ENCODE measurements at regions not wholly inside any gene's neighbourhood (a gene's known extent, or its start where the extent isn't known, plus 50 kb on each side); places are given as distances from the start of the nearest gene placed in this dataset.
A peak's percentile ranks its signal among the peaks of the same experiment; 100 is the strongest.

DNA sequence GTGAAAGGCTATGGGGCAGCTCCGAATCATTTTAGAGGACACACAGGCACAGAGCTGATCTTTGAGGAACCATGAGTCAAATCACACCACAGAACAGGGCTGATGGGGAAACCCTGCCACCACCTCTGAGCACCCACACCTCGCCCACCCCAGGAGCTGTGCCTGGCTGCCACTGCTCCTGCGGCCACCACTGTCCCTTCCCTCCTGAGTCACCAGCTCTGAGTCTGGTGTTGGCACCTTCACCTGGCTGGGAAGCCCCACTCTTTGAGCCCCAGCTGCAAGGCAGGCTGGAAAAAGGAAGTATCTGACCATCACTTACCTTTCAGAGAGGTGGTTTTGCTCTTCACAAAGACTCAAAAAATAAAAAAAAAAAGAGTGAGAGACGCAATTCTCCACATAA, 63.6 kb upstream of the MEF2A start:
- TF ChIP-seq, protein P1, sequence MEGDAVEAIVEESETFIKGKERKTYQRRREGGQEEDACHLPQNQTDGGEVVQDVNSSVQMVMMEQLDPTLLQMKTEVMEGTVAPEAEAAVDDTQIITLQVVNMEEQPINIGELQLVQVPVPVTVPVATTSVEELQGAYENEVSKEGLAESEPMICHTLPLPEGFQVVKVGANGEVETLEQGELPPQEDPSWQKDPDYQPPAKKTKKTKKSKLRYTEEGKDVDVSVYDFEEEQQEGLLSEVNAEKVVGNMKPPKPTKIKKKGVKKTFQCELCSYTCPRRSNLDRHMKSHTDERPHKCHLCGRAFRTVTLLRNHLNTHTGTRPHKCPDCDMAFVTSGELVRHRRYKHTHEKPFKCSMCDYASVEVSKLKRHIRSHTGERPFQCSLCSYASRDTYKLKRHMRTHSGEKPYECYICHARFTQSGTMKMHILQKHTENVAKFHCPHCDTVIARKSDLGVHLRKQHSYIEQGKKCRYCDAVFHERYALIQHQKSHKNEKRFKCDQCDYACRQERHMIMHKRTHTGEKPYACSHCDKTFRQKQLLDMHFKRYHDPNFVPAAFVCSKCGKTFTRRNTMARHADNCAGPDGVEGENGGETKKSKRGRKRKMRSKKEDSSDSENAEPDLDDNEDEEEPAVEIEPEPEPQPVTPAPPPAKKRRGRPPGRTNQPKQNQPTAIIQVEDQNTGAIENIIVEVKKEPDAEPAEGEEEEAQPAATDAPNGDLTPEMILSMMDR (IDR thresholded peaks at IDR 0.05; ENCODE audit: low read length, missing control alignments): no peak
- no peak overlapping the region for H3K4me3 ChIP-seq (replicated peaks; ENCODE audit: low read depth, low read length)
- DNase-seq (ENCODE audit: low read depth): no peak

DNA sequence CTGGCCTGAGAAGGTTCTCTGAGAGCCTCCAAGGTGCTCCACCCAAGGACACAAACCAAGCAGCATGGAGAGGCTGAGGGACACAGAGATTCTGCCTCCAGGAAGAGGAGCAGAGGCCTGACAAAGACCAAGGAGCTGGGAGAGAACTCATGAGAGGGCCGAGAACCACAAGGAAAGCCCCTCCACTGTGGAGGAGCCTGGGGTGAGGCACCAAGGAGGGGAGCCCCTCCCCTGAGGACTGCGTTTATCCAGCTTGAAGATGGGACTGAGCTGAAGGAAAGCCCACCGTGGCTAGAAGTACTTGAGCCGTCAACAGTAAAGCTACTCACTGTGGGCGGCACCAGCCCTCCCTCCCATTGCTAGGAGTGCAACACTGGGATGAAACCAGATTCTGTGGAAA, 63.1 kb upstream of the MEF2A start:
- DNase-seq (ENCODE audit: low read depth): no peak
- no peak overlapping the region for H3K4me3 ChIP-seq (replicated peaks; ENCODE audit: low read depth, low read length)
- TF ChIP-seq, protein P1 (IDR thresholded peaks at IDR 0.05; ENCODE audit: low read length, missing control alignments): no peak

DNA sequence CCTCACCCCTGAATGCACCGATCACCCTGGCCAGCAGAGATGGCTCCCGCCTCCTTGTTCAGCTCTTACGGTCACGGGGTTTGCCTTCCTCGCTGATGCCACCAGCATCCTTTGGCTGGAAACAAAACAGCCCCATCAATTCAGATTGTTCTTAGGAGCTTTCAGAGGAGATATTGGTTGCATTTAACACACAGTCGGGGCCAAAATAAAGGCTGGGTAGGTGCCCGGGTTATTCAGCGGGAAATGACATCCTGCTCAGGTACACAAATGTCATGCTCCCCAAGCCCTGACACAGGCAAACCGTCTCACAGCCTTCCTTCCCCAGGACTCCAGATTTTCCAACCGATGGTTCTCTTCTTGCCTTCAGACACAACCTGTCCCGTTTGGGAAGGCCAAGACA, 62.4 kb upstream of the MEF2A start:
- H3K4me3 ChIP-seq (replicated peaks; ENCODE audit: low read depth, low read length): no peak overlapping the region
- TF ChIP-seq, protein P1 (IDR thresholded peaks at IDR 0.05; ENCODE audit: low read length, missing control alignments): no peak
- no peak for DNase-seq (ENCODE audit: low read depth)

DNA sequence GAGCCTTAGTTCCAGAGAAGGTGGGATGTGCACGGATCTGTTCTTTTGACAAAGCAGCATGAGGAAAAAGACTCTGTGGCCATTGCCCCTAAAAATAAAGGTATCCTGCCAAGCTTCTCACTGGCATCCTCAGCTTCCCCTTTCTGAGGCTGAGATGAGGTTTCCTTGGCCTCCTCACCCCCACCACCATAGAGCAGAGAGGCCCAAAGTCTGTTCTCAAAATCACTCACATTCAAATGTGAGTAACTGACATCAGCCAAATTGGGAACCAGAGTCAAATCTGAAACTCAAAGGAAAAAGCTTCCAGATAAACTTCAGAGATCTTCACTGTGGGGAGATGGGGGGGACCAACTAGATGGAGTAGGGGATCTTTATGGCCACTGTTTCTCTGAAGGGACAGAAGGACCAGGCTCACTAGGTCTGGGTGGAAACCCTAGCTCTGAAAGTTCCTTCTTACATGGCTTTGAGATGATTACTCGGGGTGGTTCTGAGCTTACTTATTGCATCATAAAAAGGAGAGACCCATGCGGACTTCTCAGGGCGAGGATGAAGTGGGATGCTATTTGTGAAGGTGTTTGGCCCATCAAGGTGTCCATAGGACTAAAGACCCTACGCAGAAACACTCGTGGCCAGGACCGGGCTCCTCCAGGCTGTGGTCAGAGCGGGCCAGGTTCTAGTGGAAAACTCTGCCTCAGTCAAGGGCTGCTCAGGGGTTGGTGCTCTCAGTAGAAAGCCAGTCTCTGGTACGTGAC, 61.5 kb upstream of the MEF2A start:
- TF ChIP-seq, protein P1 (IDR thresholded peaks at IDR 0.05; ENCODE audit: low read length, missing control alignments): no peak
- no peak for DNase-seq (ENCODE audit: low read depth)
- no peak overlapping the region for H3K4me3 ChIP-seq (replicated peaks; ENCODE audit: low read depth, low read length)

DNA sequence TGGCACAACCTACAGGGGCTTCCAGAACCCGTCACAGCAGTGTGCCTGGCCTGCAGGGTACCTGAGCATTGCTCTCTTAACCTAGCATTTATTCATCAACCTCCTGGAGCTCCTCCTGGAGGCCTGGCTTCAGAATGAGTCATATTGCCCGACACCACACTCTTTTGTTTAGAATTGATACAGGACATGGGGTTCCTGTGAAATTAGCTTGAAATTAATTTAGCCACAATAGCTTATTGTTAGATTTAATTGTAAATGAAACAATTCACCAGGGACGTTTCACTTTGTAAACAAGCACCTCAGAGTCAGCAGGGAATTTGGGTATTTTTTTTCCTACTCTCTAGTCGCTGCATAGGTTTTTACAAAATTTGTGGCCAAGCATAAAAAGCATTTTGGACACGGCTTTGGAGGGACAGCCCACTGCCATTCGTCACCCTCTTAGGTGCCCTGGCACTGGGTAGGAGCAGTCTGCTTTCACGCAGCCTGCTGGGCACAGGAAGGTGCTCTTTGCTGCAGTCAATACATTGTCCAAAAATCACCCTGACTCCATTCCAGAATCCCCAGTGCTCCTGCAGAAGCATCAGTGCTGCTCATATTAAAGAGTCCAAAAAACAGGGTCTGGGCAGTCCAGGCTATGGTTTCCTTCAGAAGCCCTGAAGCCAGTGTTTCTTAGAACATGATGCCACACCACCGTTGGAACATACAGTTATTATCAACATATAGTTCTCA, 60.8 kb upstream of the MEF2A start:
- peak; percentile 30 for DNase-seq (ENCODE audit: low read depth)
- no peak overlapping the region for H3K4me3 ChIP-seq (replicated peaks; ENCODE audit: low read depth, low read length)
- TF ChIP-seq, protein P1 (IDR thresholded peaks at IDR 0.05; ENCODE audit: low read length, missing control alignments): peak; percentile 32

DNA sequence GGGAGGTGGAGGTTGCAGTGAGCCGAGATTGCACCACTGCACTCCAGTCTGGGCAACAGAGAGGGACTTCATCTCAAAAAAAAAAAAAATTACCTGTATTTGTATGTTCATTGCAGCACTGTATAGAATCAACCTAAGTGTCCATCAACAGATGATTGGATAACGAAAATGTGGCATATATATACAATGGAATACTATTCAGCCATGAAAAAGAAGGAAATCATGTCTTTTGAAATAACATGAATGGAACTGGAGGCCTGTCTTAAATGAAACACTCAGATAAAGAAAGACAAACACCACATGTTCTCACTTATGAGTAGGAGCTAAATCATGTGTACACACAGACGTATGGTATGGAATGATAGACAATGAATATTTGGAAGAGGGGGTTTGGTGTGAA, 59.4 kb upstream of the MEF2A start:
- TF ChIP-seq, protein P1 (IDR thresholded peaks at IDR 0.05; ENCODE audit: low read length, missing control alignments): no peak
- no peak for DNase-seq (ENCODE audit: low read depth)
- H3K4me3 ChIP-seq (replicated peaks; ENCODE audit: low read depth, low read length): no peak overlapping the region

Measured in fibroblast of pulmonary artery (primary cell).